ENCODE measurements at regions not wholly inside any gene's neighbourhood (a gene's known extent, or its start where the extent isn't known, plus 50 kb on each side); places are given as distances from the start of the nearest gene placed in this dataset.

GRCh38 chr5:66344544-66344943 is 200.4 kb downstream of the SREK1 start:
- TF ChIP-seq CTCF (IDR thresholded peaks at IDR 0.05; ENCODE audit: control extremely low read depth in 1 of 3, insufficient read depth in 1 of 3, low read depth in 1 of 3, low read length in 3 of 3) = no peak
- TF ChIP-seq TEAD4 (IDR thresholded peaks at IDR 0.05; ENCODE audit: low read depth, low read length) = no peak
- no peak for TF ChIP-seq ATF2 (IDR thresholded peaks at IDR 0.05; ENCODE audit: low read length)
- no peak for TF ChIP-seq MAX (IDR thresholded peaks at IDR 0.05)
